HG03045 (cell line): ENCODE measurements at regions not wholly inside any gene's neighbourhood (a gene's known extent, or its start where the extent isn't known, plus 50 kb on each side); places are given as distances from the start of the nearest gene placed in this dataset.

ENCODE experiments used
- ATAC-seq: cut with Tn5 transposase; IDR thresholded peaks from one replicate; pipeline ENCODE4 v1.9.1; 2021; ENCODE audit warnings: mild to moderate bottlenecking, moderate library complexity; ENCODE audit not compliant: unreplicated experiment

- ATAC-seq = no peak
Measured at GRCh38 chr7:25926451-25926850, 225.5 kb upstream of the NFE2L3 start.

GRCh38 chr7:25926891-25927625, 224.9 kb upstream of the NFE2L3 start:
- ATAC-seq = no peak

GRCh38 chr7:25927626-25927978, 224.4 kb upstream of the NFE2L3 start:
- ATAC-seq = no peak

- no peak for ATAC-seq
Measured at GRCh38 chr7:25928549-25929330, 223.3 kb upstream of the NFE2L3 start.

GRCh38 chr7:25929448-25929847, 222.6 kb upstream of the NFE2L3 start:
- ATAC-seq = no peak

- no peak for ATAC-seq
Measured at GRCh38 chr7:25930492-25931048, 221.4 kb upstream of the NFE2L3 start.

GRCh38 chr7:25931156-25931555, 220.8 kb upstream of the NFE2L3 start:
- no peak for ATAC-seq

- ATAC-seq = no peak
Measured at GRCh38 chr7:25933921-25934320, 218.1 kb upstream of the NFE2L3 start.

- ATAC-seq = peak; percentile 7
Measured at GRCh38 chr7:25940086-25940906, 211.7 kb upstream of the NFE2L3 start.

GRCh38 chr7:25944777-25945515, 207.1 kb upstream of the NFE2L3 start:
- ATAC-seq = no peak

- ATAC-seq = no peak
Measured at GRCh38 chr7:25945608-25946007, 206.4 kb upstream of the NFE2L3 start.

GRCh38 chr7:25946181-25946580, 205.8 kb upstream of the NFE2L3 start:
- no peak for ATAC-seq

- peak; percentile 31 for ATAC-seq
Measured at GRCh38 chr7:25947669-25948516, 204.1 kb upstream of the NFE2L3 start.

- no peak for ATAC-seq
Measured at GRCh38 chr7:25949736-25950487, 202.1 kb upstream of the NFE2L3 start.

- peak; percentile 81 for ATAC-seq
Measured at GRCh38 chr7:25950488-25951413, 201.2 kb upstream of the NFE2L3 start.

GRCh38 chr7:25951414-25952260, 200.4 kb upstream of the NFE2L3 start:
- ATAC-seq = peak; percentile 49
